Gastrocnemius medialis (tissue), 4 donors: ENCODE measurements at regions not wholly inside any gene's neighbourhood (a gene's known extent, or its start where the extent isn't known, plus 50 kb on each side); places are given as distances from the start of the nearest gene placed in this dataset.

Source experiments
- ATAC-seq, 2 donors: fragments of 150-250 bp; one replicate each; pipeline ENCODE4 v1.9.1; 2016
- DNase-seq, 2 donors: peaks; one replicate each; pipeline ENCODE4 v3.0.0-alpha.2; 2019
- H3K27ac ChIP-seq, 4 donors: fragments of 200-600 bp; sonication (generic); 1 replicate in 1 of 4; 2 replicates in 3 of 4; pipeline ENCODE4 v1.5.1; 2016 to 2018; ENCODE audit warnings: mild to moderate bottlenecking in 2 of 4, moderate library complexity in 1 of 4
- H3K27me3 ChIP-seq, 3 donors: fragments of 200-600 bp; sonication (generic) in 2 of 3; 1 replicate in 1 of 3; 2 replicates in 2 of 3; pipeline versions ENCODE4 v1.5.1 to v1.6.0; 2016 to 2019; ENCODE audit warnings: mild to moderate bottlenecking in 1 of 3, moderate library complexity in 1 of 3
- H3K36me3 ChIP-seq, 2 donors: fragments of 200-600 bp; sonication (generic) in 1 of 2; one replicate each; pipeline ENCODE4 v1.5.1; 2017 to 2018
- H3K4me1 ChIP-seq, 2 donors: fragments of 200-600 bp; sonication (generic) in 1 of 2; one replicate each; pipeline ENCODE4 v1.5.1; 2016 to 2017; ENCODE audit warnings: mild to moderate bottlenecking in 2 of 2
- H3K4me3 ChIP-seq, 4 donors: fragments of 200-600 bp; sonication (generic) in 3 of 4; 1 replicate in 1 of 4; 2 replicates in 3 of 4; pipeline ENCODE4 v1.5.1; 2016 to 2019; ENCODE audit warnings: mild to moderate bottlenecking in 2 of 4
- H3K9me3 ChIP-seq, 3 donors: fragments of 200-600 bp; sonication (generic) in 2 of 3; 1 replicate in 1 of 3; 2 replicates in 2 of 3; pipeline ENCODE4 v1.5.1; 2016 to 2019
- POLR2A ChIP-seq, 2 donors: fragments of 450-650 bp; IDR thresholded peaks; one replicate each; pipeline ENCODE4 v1.6.1; 2017; ENCODE audit warnings: antibody characterized with exemption in 2 of 2, mild to moderate bottlenecking in 2 of 2, moderate library complexity in 2 of 2
- in situ Hi-C, 4 donors: fragments of 200-750 bp; cut with MboI; loops; one replicate each; pipeline versions ENCODE4 v1.15.0 to v1.8.0; 2017; ENCODE audit warnings: low sequenced_read_pairs in 4 of 4
- intact Hi-C: fragments of 100-400 bp; cut with DNase I; formaldehyde crosslinking; loops from one replicate; pipeline ENCODE4 v1.15.1; 2023; ENCODE audit warnings: low total_unique reads
- TF ChIP-seq, protein P1 (sequence below), 5 experiments: fragments of 450-650 bp in 3 of 5; fragments of 200-600 bp in 2 of 5; sonication (generic) in 2 of 5; IDR thresholded peaks in 4 of 5; conservative IDR thresholded peaks in 1 of 5; 1 replicate in 4 of 5; 2 replicates in 1 of 5; pipeline ENCODE4 v1.5.1; 2016 to 2019; ENCODE audit warnings: antibody characterized with exemption in 5 of 5, mild to moderate bottlenecking in 3 of 5, moderate library complexity in 3 of 5

DNA sequence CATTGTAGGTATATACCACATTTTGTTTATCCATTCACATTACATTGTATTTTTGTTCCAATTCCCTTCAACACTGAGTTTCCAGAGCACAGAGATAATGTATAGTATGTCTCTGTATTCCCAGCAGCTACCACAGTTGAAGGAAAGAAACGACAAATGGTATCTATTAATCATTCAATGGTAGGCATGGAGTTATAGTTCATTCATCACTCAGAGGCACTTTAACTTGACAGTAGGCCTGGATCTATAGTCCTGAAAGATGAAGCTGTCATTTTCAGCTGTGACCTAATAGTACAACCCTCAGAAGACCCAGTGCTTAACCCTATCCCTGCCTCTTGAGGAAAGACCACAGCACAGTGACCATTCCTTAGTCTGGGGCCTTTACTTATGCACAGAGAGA is 163.0 kb upstream of the TMTC4 start:
- intact Hi-C loops, result no loop called here
- in situ Hi-C loops, result no loop called here
- ATAC-seq, result no peak
- TF ChIP-seq POLR2A (IDR thresholded peaks at IDR 0.05), result no peak
- TF ChIP-seq, protein P1, sequence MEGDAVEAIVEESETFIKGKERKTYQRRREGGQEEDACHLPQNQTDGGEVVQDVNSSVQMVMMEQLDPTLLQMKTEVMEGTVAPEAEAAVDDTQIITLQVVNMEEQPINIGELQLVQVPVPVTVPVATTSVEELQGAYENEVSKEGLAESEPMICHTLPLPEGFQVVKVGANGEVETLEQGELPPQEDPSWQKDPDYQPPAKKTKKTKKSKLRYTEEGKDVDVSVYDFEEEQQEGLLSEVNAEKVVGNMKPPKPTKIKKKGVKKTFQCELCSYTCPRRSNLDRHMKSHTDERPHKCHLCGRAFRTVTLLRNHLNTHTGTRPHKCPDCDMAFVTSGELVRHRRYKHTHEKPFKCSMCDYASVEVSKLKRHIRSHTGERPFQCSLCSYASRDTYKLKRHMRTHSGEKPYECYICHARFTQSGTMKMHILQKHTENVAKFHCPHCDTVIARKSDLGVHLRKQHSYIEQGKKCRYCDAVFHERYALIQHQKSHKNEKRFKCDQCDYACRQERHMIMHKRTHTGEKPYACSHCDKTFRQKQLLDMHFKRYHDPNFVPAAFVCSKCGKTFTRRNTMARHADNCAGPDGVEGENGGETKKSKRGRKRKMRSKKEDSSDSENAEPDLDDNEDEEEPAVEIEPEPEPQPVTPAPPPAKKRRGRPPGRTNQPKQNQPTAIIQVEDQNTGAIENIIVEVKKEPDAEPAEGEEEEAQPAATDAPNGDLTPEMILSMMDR (IDR thresholded peaks at IDR 0.05 in 4 of 5, conservative IDR thresholded peaks at IDR 0.05 in 1 of 5), result no peak
- no peaks in the 10 kb centered on the region for H3K36me3 ChIP-seq
- H3K4me3 ChIP-seq, result no peak overlapping the region
- no peaks in the 10 kb centered on the region for H3K4me1 ChIP-seq
- H3K27ac ChIP-seq, result no peak overlapping the region
- no peaks in the 10 kb centered on the region for H3K9me3 ChIP-seq
- DNase-seq, result no peak
- H3K27me3 ChIP-seq, result no peaks in the 10 kb centered on the region

DNA sequence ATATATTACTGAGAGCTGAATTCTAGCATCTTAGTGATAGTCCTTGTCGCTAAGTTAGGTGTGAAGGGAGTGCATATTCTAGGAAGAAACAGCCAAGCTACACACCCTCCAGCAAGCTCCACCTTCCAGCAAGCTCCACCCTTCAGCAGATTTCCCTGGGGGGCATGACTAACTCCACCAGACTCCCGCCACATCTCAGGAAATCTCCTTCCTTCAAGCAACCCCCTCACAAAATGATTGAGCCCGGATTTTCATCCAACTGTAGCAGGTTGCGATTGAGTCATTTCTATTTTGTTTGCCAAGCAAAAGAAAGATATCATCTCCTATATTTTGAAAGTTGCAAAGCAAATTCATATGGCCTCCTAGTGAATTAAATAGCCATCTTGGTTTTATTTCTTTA is 162.1 kb upstream of the TMTC4 start:
- intact Hi-C loops, result no loop called here
- H3K4me1 ChIP-seq, result no peaks in the 10 kb centered on the region
- H3K27me3 ChIP-seq, result no peaks in the 10 kb centered on the region
- no peak for DNase-seq
- H3K27ac ChIP-seq, result no peak overlapping the region
- H3K9me3 ChIP-seq, result no peaks in the 10 kb centered on the region
- ATAC-seq, result no peak
- in situ Hi-C loops, result no loop called here
- TF ChIP-seq POLR2A (IDR thresholded peaks at IDR 0.05), result no peak
- TF ChIP-seq, protein P1 (IDR thresholded peaks at IDR 0.05 in 4 of 5, conservative IDR thresholded peaks at IDR 0.05 in 1 of 5), result no peak
- no peak overlapping the region for H3K4me3 ChIP-seq
- H3K36me3 ChIP-seq, result no peaks in the 10 kb centered on the region

DNA sequence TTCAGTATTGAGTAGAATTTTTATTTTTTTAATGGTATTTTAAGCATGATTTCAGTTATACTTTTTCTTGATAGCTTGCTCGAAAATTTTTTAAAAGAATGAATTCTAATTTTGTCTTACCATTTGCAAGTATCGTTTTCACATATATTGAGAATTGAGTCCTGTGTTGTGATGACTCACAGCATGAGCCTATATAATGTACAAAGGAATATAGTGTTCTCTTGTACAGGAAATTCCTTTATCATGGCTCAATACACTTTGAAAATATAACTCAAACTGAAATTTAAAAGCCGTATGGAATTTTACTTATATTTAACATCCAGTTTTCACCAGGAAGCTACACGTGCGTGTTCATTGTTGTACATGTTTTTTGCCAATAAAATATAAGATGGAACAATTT is 161.1 kb upstream of the TMTC4 start:
- H3K36me3 ChIP-seq, result no peaks in the 10 kb centered on the region
- in situ Hi-C loops, result no loop called here
- no peaks in the 10 kb centered on the region for H3K4me1 ChIP-seq
- no peak for TF ChIP-seq POLR2A (IDR thresholded peaks at IDR 0.05)
- TF ChIP-seq, protein P1 (IDR thresholded peaks at IDR 0.05 in 4 of 5, conservative IDR thresholded peaks at IDR 0.05 in 1 of 5), result no peak
- H3K27me3 ChIP-seq, result no peaks in the 10 kb centered on the region
- intact Hi-C loops, result no loop called here
- DNase-seq (no peak), ATAC-seq (no peak)
- no peak overlapping the region for H3K4me3 ChIP-seq
- no peaks in the 10 kb centered on the region for H3K9me3 ChIP-seq
- no peak overlapping the region for H3K27ac ChIP-seq

DNA sequence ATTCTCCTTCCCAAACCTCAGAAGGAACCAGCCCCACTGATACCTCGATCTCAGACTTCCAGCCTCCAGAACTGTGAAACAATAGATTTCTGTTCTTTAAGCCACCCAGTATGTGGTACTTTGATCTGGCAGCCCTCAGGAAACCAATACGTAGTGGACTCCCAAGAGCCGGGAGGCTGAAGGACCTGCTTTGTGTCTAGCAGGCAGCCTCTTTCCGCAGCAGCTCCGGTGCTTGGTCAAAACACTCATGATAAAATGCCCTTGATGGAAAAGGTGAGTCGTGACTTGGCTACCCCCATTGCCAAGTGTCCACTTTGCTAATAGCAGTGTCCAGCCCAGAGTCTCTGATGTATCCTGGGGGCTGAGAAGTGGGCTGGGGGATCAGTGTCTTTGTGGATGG is 158.8 kb upstream of the TMTC4 start:
- intact Hi-C loops, result no loop called here
- no peak overlapping the region for H3K4me3 ChIP-seq
- no peaks in the 10 kb centered on the region for H3K9me3 ChIP-seq
- H3K36me3 ChIP-seq, result no peaks in the 10 kb centered on the region
- H3K27ac ChIP-seq, result no peak overlapping the region
- no peak for TF ChIP-seq POLR2A (IDR thresholded peaks at IDR 0.05)
- TF ChIP-seq, protein P1 (IDR thresholded peaks at IDR 0.05 in 4 of 5, conservative IDR thresholded peaks at IDR 0.05 in 1 of 5), result no peak
- H3K4me1 ChIP-seq, result no peaks in the 10 kb centered on the region
- in situ Hi-C loops, result no loop called here
- ATAC-seq (no peak), DNase-seq (no peak)
- no peaks in the 10 kb centered on the region for H3K27me3 ChIP-seq

GRCh38 chr13:100828226-100828625 is 153.6 kb upstream of the TMTC4 start:
- intact Hi-C loops, result no loop called here
- Histone ChIP-seq H3K27me3 (no peaks in the 10 kb centered on the region), H3K4me3 (no peak overlapping the region), H3K27ac (no peak overlapping the region), H3K36me3 (no peaks in the 10 kb centered on the region), H3K4me1 (no peaks in the 10 kb centered on the region), H3K9me3 (no peaks in the 10 kb centered on the region)
- no peak for TF ChIP-seq POLR2A (IDR thresholded peaks at IDR 0.05)
- TF ChIP-seq, protein P1 (IDR thresholded peaks at IDR 0.05 in 4 of 5, conservative IDR thresholded peaks at IDR 0.05 in 1 of 5), result no peak
- in situ Hi-C loops, result no loop called here
- ATAC-seq (no peak), DNase-seq (no peak)
